HG03060 (cell line): ENCODE measurements at regions not wholly inside any gene's neighbourhood (a gene's known extent, or its start where the extent isn't known, plus 50 kb on each side); places are given as distances from the start of the nearest gene placed in this dataset.
"Not testable (repeated sequence)": the region's sequence is repeated elsewhere in the genome, so short reads cannot be mapped to it uniquely, and the experiment has no call there.

Experiments
- ATAC-seq: cut with Tn5 transposase; IDR thresholded peaks from one replicate; pipeline ENCODE4 v1.9.1; 2021; ENCODE audit warnings: low read depth, moderate number of reproducible peaks; ENCODE audit not compliant: unreplicated experiment

- ATAC-seq = no peak
These were observed 857.9 kb downstream of the BRINP3 start for GRCh38 chr1:189619682-189620332.

DNA sequence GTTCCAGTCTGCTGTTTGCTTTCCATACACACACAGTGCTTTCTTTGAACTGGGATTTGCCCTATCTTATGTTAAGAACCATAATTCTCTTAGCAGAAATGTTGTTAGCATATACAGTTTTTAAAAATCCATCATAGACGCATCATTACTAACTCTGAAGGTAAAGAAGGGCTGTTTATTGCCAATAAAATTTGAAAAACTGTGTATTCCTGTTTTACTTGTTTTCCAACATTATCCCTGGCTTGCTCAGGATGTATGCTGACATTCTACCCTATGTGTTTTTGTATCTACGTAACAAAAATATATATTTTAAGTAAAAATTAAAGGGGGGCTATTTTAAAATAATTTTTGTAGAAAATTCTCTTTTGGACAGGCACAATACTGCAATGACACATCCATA, 857.2 kb downstream of the BRINP3 start:
- no peak for ATAC-seq

DNA sequence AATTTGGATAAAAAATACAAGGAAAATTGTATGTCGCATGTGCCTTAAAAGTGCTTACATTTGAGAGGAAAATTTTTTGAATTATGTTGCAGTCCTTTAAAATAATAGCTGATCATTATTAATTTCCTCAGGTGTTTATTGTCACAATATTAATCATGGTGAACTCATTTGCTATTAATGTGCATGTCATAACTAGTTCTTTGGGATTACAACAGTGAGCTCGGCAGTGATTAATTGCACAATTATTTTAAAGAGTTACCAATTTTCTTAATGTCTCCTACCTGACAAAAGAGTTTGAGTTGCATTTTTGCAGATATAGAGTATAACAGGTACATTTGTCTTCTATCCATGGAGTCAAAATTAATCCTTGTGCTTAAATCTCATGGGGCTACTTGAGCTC, 854.3 kb downstream of the BRINP3 start:
- ATAC-seq = no peak

DNA sequence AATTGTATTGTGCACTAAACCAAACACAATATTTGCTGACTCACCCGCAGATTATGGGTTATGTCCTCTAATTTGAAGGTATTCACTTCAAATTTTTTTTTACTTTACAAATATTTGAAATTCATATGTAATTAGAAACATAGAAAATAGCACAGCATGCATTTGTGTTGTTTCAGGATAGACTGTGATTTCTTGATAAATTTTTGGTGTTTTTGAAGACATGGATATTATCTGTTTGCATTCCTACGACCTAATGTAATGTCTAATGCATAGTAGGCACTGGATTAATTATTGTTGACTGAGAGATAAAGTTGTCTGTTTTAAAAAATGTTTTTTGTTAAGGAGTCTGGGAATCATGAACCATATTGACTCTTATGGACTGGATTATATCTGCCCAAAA, 850.2 kb downstream of the BRINP3 start:
- no peak for ATAC-seq

DNA sequence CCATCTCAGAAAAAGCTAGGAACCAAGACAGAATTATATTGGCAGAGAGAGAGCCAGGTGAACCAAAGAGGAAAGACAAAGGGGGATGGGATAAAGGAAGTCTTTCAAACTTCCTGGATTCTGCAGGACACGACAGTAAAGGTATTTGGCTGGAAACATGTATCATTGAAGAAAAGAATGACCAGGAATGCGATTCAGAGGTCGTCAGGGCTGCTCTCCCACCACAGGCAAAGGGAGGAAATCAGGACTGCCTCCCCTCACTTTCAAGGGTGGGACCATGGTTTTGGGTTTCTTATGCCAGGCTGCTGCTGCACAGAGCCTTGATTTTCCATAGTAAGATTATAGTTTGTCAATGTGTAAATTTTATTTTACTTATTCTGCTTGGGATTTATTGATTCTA, 848.8 kb downstream of the BRINP3 start:
- ATAC-seq = no peak

DNA sequence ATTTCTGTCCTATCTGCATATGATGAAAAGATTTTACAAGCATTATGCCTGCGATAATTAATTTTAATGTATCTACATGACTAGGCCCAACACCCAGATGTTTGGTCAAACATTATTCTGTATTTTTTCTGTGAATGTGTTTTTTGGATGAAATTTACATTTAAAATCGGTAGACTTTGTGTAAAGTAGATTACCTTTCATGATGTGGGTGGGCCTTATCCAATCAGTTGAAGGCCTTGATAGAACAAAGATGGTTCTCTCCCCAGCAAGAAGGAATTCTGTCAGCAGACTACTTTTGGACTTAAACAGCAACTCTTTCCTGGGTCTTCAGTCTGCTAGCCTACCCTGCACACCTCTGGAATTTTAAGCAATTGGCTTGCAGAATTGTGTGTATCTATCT, 844.0 kb downstream of the BRINP3 start:
- no peak for ATAC-seq

DNA sequence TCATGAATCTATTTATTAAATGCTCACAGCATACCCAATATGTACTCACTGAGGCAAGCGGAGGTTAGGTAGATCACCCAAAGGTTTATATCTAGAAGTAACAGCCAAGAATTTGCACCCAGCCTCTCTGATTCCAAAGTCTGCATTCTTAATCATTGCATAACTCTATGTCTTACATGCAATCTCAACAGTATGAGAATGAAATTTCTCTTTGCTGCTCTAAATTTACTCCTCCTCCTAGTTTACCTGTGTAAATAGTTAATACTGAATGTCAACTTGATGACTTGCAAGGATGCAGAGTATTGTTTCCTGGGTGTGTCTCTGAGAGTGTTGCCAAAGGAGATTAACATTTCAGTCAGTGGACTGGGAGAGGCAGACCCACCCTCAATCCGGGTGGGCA, 840.6 kb downstream of the BRINP3 start:
- ATAC-seq = no peak

- not testable (repeated sequence) for ATAC-seq
These were observed 833.5 kb downstream of the BRINP3 start for GRCh38 chr1:189644156-189644555.

DNA sequence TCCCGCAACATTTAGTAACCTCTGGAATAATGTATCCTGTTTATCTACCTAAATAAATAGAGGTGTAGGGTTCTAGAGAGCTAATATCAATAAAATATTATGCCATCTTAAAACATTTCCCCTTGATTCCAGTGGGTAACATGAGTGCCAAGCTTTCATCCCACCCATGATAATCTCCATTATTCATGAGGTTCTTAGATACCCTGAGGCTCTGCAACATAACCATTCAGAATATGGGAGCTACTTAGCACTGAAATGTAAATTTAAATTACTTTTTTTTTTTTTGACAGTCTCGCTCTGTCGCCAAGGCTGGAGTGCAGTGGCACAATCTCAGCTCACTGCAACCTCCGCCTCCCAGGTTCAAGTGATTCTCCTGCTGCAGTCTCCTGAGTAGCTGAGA, 832.7 kb downstream of the BRINP3 start:
- ATAC-seq = no peak

- ATAC-seq = no peak
These were observed 831.6 kb downstream of the BRINP3 start for GRCh38 chr1:189646066-189646465.

- ATAC-seq = no peak
These were observed 822.8 kb downstream of the BRINP3 start for GRCh38 chr1:189654906-189655305.

GRCh38 chr1:189656628-189657530, 820.8 kb downstream of the BRINP3 start:
- no peak for ATAC-seq

DNA sequence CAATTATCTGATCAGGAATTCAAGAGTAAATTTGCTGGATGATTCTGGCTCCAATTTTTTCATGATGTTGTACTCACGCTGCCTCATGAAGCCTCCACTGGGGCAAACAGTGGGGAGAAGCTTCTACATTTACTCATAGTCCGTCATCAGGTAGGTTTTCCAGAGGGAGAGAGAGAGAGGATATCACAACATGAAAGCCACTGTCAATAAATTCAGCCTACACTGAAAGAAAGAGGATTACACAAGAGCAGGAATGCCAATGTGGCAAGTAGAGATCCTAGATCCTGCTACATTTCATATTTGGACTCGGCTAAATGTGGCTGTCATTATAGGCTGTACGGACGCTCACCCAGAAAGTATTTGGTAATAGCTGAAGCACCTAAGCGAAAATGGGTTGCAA, 819.9 kb downstream of the BRINP3 start:
- ATAC-seq = no peak

DNA sequence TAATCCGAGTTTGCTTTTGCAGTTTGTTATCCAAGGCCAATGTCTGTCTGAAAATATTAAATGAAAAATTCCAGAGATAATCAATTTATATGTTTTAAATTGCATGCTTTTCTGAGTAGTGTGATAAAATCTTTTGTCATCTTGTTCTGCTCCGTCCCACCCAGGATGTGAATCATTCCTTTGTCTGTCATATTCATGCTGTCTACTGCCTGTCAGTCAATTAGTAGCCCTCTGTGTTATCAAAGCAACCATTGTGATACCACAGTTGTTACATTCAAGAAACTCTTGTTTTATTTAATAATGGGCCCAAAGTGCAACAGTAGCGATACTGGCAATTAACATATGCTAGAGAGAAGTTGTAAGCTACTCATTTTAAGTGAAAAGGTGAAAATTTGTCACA, 819.3 kb downstream of the BRINP3 start:
- no peak for ATAC-seq

DNA sequence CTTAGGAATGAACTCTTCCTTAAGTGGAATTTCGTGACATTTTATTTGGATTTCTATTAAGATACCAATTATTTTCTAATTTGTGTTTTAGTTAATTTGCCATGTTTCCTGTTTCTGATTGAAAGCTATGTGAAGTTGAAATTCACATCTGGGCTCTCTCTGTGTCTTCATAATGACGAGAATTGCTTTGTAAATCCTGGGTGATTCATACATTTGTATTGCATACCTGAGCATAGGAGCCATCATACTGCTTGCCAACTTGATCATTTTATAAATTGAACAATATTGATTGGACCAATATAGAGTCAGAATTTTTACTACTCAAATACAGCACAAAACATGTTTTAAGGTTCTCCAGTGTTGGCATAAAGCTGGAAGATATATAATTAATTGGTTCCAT, 817.9 kb downstream of the BRINP3 start:
- ATAC-seq = no peak

- no peak for ATAC-seq
These were observed 815.5 kb downstream of the BRINP3 start for GRCh38 chr1:189662190-189662589.

GRCh38 chr1:189669846-189670245, 807.8 kb downstream of the BRINP3 start:
- ATAC-seq = no peak

- ATAC-seq = no peak
These were observed 804.4 kb downstream of the BRINP3 start for GRCh38 chr1:189673217-189673616.

DNA sequence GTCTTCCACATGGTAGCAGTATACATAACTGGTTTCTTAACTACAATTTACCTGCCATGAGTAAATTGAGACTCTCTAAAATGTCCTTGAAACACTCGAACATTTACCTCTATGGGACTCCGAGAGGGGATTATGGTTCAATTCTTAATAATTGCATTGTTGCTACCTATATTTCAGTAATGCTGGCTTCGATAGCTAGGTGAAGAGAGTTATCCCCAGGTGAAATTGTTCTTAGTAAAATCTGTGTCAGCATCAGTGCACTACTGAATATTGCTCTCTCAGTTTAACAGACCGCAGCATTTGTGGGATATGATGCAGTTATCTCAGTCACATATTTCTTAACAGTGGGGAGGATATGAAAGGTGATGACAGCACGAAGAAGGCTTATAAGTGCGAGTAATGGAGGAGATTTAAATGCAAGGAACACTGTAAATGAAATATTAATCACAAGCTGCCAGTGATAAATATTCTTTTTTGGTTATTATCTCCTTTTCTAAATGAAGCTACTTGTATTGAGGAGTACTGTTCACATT, 801.9 kb downstream of the BRINP3 start:
- no peak for ATAC-seq

DNA sequence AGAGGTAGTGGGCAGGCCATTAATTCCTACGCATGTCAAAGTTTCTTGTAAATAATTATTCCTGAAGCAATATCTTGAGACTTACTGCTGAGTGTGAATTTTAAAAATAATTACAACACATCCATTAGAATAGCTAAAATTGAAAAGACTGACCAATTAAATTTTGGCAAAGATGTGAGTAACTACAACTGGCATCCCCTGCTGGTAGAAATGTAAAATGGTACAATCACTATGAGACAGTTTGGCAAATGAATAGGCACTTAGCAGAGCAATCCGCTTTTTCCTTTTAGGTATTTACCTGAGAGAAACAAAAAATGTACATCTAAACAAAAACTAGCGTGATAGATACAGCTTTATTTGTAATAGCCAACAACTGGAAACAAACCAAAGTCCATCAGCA, 798.9 kb downstream of the BRINP3 start:
- ATAC-seq = no peak

GRCh38 chr1:189681252-189681919, 796.3 kb downstream of the BRINP3 start:
- ATAC-seq = peak; percentile 70
